A549 (cell line): ENCODE measurements at regions not wholly inside any gene's neighbourhood (a gene's known extent, or its start where the extent isn't known, plus 50 kb on each side); places are given as distances from the start of the nearest gene placed in this dataset.
"Not testable (repeated sequence)": the region's sequence is repeated elsewhere in the genome, so short reads cannot be mapped to it uniquely, and the experiment has no call there.

Experiments
- ATAC-seq, 2 experiments: fragments of 200-7000 bp in 1 of 2; fragments of >200 bp in 1 of 2; cut with Nextera tagmentation in 1 of 2; cut with Tn5 transposase in 1 of 2; 3 replicates each; pipeline versions ENCODE4 v1.8.0 to v1.9.1; 2018 to 2020; ENCODE audit warnings: mild to moderate bottlenecking in 1 of 2, moderate library complexity in 1 of 2
- CTCF ChIA-PET: fragments of 300-600 bp; sonication (Branson Sonifier 250); formaldehyde crosslinking; extraction: SDS; loops from one replicate; lab custom pipeline; 2021; ENCODE audit warnings: antibody characterized with exemption, inconsistent platforms; lab: Yijun Ruan, JAX
- POLR2A ChIA-PET: fragments of 350-600 bp; formaldehyde crosslinking; extraction: SDS; loops from one replicate; lab custom pipeline; 2021; ENCODE audit warnings: antibody characterized with exemption, inconsistent platforms; lab: Yijun Ruan, JAX
- DNase-seq, 2 experiments: peaks; one replicate each; pipeline versions ENCODE4 v3.0.0 to v3.0.0-alpha.2; 2011 to 2016; ENCODE audit warnings: low read depth in 1 of 2, low spot score in 1 of 2
- FAIRE-seq: peaks from 2 replicates; lab custom pipeline; 2011; peaks lifted over from hg19 to GRCh38; lab: Jason Lieb, UNC
- H3K27ac ChIP-seq, 2 experiments: fragments of >200 bp; sonication (Bioruptor Twin); formaldehyde crosslinking; 3 replicates each; pipeline ENCODE4 v1.5.1; 2016 to 2017
- H3K4me1 ChIP-seq: fragments of >200 bp; sonication (Bioruptor Twin); formaldehyde crosslinking; 3 replicates; pipeline ENCODE4 v1.6.1; 2016
- H3K4me2 ChIP-seq: fragments of >200 bp; sonication (Bioruptor Twin); formaldehyde crosslinking; 3 replicates; pipeline ENCODE4 v1.6.1; 2016
- H3K4me3 ChIP-seq: fragments of >200 bp; sonication (Bioruptor Twin); formaldehyde crosslinking; 3 replicates; pipeline ENCODE4 v1.5.1; 2016
- H3K9me3 ChIP-seq: fragments of >200 bp; sonication (Bioruptor Twin); formaldehyde crosslinking; 3 replicates; pipeline ENCODE4 v1.6.1; 2016
- BHLHE40 ChIP-seq: IDR thresholded peaks from 2 replicates; pipeline ENCODE4 v1.6.1; 2012; ENCODE audit warnings: low read depth, low read length, inconsistent platforms
- CBX8 ChIP-seq: fragments of 200-600 bp; sonication (generic); IDR thresholded peaks from 2 replicates; pipeline ENCODE4 v1.6.1; 2016
- CEBPB ChIP-seq, 2 experiments: fragments of >200 bp in 1 of 2; sonication (Bioruptor Twin) in 1 of 2; formaldehyde crosslinking in 1 of 2; IDR thresholded peaks; 2 replicates each; pipeline ENCODE4 v1.6.1; 2012 to 2016
- CHD2 ChIP-seq: fragments of 150-350 bp; IDR thresholded peaks from 2 replicates; pipeline ENCODE4 v1.6.1; 2014; ENCODE audit warnings: low read length; ENCODE audit not compliant: partially characterized antibody
- EHF ChIP-seq: fragments of 250-450 bp; sonication (Bioruptor Pico); IDR thresholded peaks from 2 replicates; pipeline ENCODE4 v1.5.0; 2020; ENCODE audit warnings: mild to moderate bottlenecking
- EHMT2 ChIP-seq: fragments of 200-600 bp; sonication (generic); IDR thresholded peaks from 2 replicates; pipeline ENCODE4 v1.6.1; 2016; ENCODE audit warnings: antibody characterized with exemption, low read depth, mild to moderate bottlenecking, moderate library complexity
- ELK1 ChIP-seq: fragments of 150-350 bp; IDR thresholded peaks from 2 replicates; pipeline ENCODE4 v1.6.1; 2014; ENCODE audit warnings: low read depth, mild to moderate bottlenecking, low read length
- ESRRA ChIP-seq: fragments of 150-350 bp; IDR thresholded peaks from 2 replicates; pipeline ENCODE4 v1.6.1; 2014; ENCODE audit warnings: mild to moderate bottlenecking, low read length, borderline replicate concordance
- FOXS1 ChIP-seq: fragments of 250-450 bp; sonication (Bioruptor Pico); IDR thresholded peaks from 2 replicates; pipeline ENCODE4 v1.5.0; 2020; ENCODE audit warnings: mild to moderate bottlenecking, moderate library complexity
- HEYL ChIP-seq: fragments of 250-450 bp; sonication (Bioruptor Pico); IDR thresholded peaks from 2 replicates; pipeline ENCODE4 v1.8.0; 2021; ENCODE audit warnings: mild to moderate bottlenecking, moderate library complexity
- HOXA7 ChIP-seq: fragments of 250-450 bp; sonication (Bioruptor Pico); IDR thresholded peaks from 2 replicates; pipeline ENCODE4 v1.5.0; 2020; ENCODE audit warnings: mild to moderate bottlenecking, moderate library complexity
- MAFK ChIP-seq: fragments of 450-650 bp; IDR thresholded peaks from 2 replicates; pipeline ENCODE4 v1.6.1; 2014; ENCODE audit not compliant: partially characterized antibody
- MAX ChIP-seq: IDR thresholded peaks from 2 replicates; pipeline ENCODE4 v1.6.1; 2012
- NR3C1 ChIP-seq: fragments of >200 bp; sonication (Bioruptor Twin); formaldehyde crosslinking; IDR thresholded peaks from 3 replicates; pipeline ENCODE4 v1.6.1; 2017
- RCOR1 ChIP-seq: fragments of 150-350 bp; IDR thresholded peaks from 2 replicates; pipeline ENCODE4 v1.6.1; 2014; ENCODE audit warnings: antibody characterized with exemption, low read length, low read depth
- REST ChIP-seq: fragments of 200-600 bp; sonication (generic); IDR thresholded peaks from 2 replicates; pipeline ENCODE4 v1.6.1; 2016; ENCODE audit warnings: antibody characterized with exemption, mild to moderate bottlenecking, moderate library complexity
- SMC3 ChIP-seq: fragments of >200 bp; sonication (Bioruptor Twin); formaldehyde crosslinking; IDR thresholded peaks from 3 replicates; pipeline ENCODE4 v1.6.1; 2018; ENCODE audit warnings: inconsistent platforms
- SREBF2 ChIP-seq: fragments of 450-650 bp; IDR thresholded peaks from 2 replicates; pipeline ENCODE4 v1.6.1; 2014; ENCODE audit warnings: mild to moderate bottlenecking, moderate library complexity
- ZC3H11A ChIP-seq: fragments of 450-650 bp; IDR thresholded peaks from 2 replicates; pipeline ENCODE4 v1.6.1; 2014; ENCODE audit warnings: antibody characterized with exemption, mild to moderate bottlenecking
- WGBS: methylation state at CpG from one replicate; pipeline ENCODE4 v1.1.6; 2017; ENCODE audit errors: missing lambda C conversion rate; 5-methylcytosine and 5-hydroxymethylcytosine counted together
- TF ChIP-seq, protein P1 (sequence below): IDR thresholded peaks from 2 replicates; pipeline ENCODE4 v1.6.1; 2012; ENCODE audit warnings: low read depth, borderline replicate concordance
- TF ChIP-seq, protein P2 (sequence below): fragments of 250-450 bp; sonication (Bioruptor Pico); IDR thresholded peaks from 2 replicates; pipeline ENCODE4 v1.5.0; 2021; ENCODE audit warnings: mild to moderate bottlenecking, moderate library complexity, borderline replicate concordance

- FAIRE-seq (no peak), ATAC-seq (no peak)
- Histone ChIP-seq H3K4me1 (no peaks in the 10 kb centered on the region), H3K4me3 (no peak overlapping the region)
- CTCF ChIA-PET = no interaction called here
- 93% methylated on average over 2 of the region's 2 CpGs for WGBS
- TF ChIP-seq SMC3 (no peak), SREBF2 (no peak), ZC3H11A (no peak)
- TF ChIP-seq, all 56 proteins: peak for 0
- DNase-seq = no peak
- H3K9me3 ChIP-seq = no peaks in the 10 kb centered on the region
- POLR2A ChIA-PET = no interaction called here
- no peak overlapping the region for H3K4me2 ChIP-seq
- no peak overlapping the region for H3K27ac ChIP-seq
Observed at GRCh38 chr5:101647861-101648260, 648.2 kb downstream of the SLCO4C1 start.

DNA sequence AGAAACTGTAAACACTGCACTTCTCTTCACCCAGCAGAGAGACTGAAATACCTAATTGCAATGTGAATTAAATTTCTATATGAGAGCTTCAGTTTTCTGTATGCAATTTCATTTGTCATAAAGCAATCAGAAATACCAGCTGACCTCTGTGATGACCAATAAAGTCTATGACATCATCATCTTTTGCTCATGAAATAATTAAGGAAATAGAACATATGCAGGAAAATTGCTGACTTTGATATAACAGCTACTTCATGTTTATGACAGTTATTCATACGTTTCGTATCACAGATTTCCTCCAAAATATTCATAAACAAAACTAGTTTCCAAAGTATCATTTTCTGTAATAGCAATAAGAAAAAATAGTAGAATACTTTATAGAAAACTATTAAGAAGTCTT is 652.3 kb downstream of the SLCO4C1 start:
- no peak overlapping the region for H3K4me3 ChIP-seq
- POLR2A ChIA-PET = no interaction called here
- WGBS = 79% methylated on average over 2 of the region's 2 CpGs
- no peak for DNase-seq
- no peaks in the 10 kb centered on the region for H3K9me3 ChIP-seq
- no peak overlapping the region for H3K4me2 ChIP-seq
- TF ChIP-seq REST = no peak
- TF ChIP-seq, protein P1, sequence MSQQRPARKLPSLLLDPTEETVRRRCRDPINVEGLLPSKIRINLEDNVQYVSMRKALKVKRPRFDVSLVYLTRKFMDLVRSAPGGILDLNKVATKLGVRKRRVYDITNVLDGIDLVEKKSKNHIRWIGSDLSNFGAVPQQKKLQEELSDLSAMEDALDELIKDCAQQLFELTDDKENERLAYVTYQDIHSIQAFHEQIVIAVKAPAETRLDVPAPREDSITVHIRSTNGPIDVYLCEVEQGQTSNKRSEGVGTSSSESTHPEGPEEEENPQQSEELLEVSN = no peak
- no peak for TF ChIP-seq CBX8
- no peak for TF ChIP-seq CEBPB (IDR thresholded peaks at IDR 0.05)
- TF ChIP-seq MAFK = peak; percentile 68
- TF ChIP-seq HOXA7 (CRISPR knock-in tag) = no peak
- no peak for TF ChIP-seq ESRRA
- no peak for TF ChIP-seq NR3C1
- TF ChIP-seq MAX = no peak
- TF ChIP-seq, all 56 proteins: peak for 1
- CTCF ChIA-PET = no interaction called here
- no peak overlapping the region for H3K27ac ChIP-seq
- H3K4me1 ChIP-seq = no peaks in the 10 kb centered on the region
- FAIRE-seq = no peak
- no peak for ATAC-seq

GRCh38 chr5:101637599-101637998 is 658.5 kb downstream of the SLCO4C1 start:
- no peak for DNase-seq
- no peak for TF ChIP-seq BHLHE40
- no peak for TF ChIP-seq HOXA7 (CRISPR knock-in tag)
- TF ChIP-seq, protein P2, sequence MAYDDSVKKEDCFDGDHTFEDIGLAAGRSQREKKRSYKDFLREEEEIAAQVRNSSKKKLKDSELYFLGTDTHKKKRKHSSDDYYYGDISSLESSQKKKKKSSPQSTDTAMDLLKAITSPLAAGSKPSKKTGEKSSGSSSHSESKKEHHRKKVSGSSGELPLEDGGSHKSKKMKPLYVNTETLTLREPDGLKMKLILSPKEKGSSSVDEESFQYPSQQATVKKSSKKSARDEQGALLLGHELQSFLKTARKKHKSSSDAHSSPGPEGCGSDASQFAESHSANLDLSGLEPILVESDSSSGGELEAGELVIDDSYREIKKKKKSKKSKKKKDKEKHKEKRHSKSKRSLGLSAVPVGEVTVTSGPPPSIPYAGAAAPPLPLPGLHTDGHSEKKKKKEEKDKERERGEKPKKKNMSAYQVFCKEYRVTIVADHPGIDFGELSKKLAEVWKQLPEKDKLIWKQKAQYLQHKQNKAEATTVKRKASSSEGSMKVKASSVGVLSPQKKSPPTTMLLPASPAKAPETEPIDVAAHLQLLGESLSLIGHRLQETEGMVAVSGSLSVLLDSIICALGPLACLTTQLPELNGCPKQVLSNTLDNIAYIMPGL (CRISPR knock-in tag) = no peak
- no peak for TF ChIP-seq HEYL (CRISPR knock-in tag)
- TF ChIP-seq ELK1 = no peak
- TF ChIP-seq REST = no peak
- TF ChIP-seq EHF (CRISPR knock-in tag) = no peak
- no peak for TF ChIP-seq CHD2
- TF ChIP-seq FOXS1 (CRISPR knock-in tag) = no peak
- TF ChIP-seq EHMT2 = no peak
- TF ChIP-seq RCOR1 = no peak
- CTCF ChIA-PET = no interaction called here
- no peak for FAIRE-seq
- no peak overlapping the region for H3K4me2 ChIP-seq
- no peak for ATAC-seq
- no peaks in the 10 kb centered on the region for H3K4me1 ChIP-seq
- H3K9me3 ChIP-seq = no peaks in the 10 kb centered on the region
- no peak overlapping the region for H3K4me3 ChIP-seq
- POLR2A ChIA-PET = no interaction called here
- no peak overlapping the region for H3K27ac ChIP-seq
- 51% methylated on average over 2 of the region's 2 CpGs for WGBS

DNA sequence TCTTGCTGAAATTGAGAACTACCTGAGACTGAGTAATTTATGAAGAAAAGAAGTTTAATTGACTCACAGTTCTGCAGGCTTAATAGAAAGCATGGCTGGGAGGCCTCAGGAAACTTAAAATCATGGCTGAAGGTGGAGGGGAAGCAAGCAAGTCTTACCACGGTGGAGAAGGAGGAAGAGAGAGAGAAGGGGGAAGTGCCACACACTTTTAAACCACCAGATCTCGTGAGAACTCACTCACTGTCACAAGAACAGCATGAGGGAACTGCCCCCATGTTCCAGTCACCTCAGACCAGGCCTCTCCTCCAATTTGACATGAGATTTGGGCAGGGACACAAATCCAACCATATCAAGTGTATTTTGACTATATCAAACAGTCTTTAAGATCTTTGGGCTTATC is 668.3 kb downstream of the SLCO4C1 start:
- H3K4me2 ChIP-seq, DNase-seq, POLR2A ChIA-PET, FAIRE-seq, H3K4me1 ChIP-seq, ATAC-seq, CTCF ChIA-PET, H3K4me3 ChIP-seq, H3K9me3 ChIP-seq, H3K27ac ChIP-seq: not testable (repeated sequence)
- WGBS = 24% methylated on average over 2 of the region's 2 CpGs
